Psoas muscle (tissue), 7 donors: ENCODE measurements at regions not wholly inside any gene's neighbourhood (a gene's known extent, or its start where the extent isn't known, plus 50 kb on each side); places are given as distances from the start of the nearest gene placed in this dataset.

Experiments
- ATAC-seq, 4 donors: fragments of 200-7000 bp; cut with Tn5 transposase; one replicate each; pipeline ENCODE4 v1.9.1; 2020; ENCODE audit warnings: moderate library complexity in 3 of 4, mild to moderate bottlenecking in 2 of 4
- DNase-seq, 2 donors: peaks; one replicate each; pipeline ENCODE4 v3.0.0-alpha.2; 2020
- H3K27ac ChIP-seq: fragments of 200-600 bp; one replicate; pipeline ENCODE4 v1.8.0; 2022
- H3K27me3 ChIP-seq, 3 donors: fragments of 200-600 bp in 1 of 3; one replicate each; pipeline versions ENCODE4 v1.6.1 to v1.8.0; 2013 to 2022; ENCODE audit warnings: low read length in 2 of 3, mild to moderate bottlenecking in 2 of 3, moderate library complexity in 1 of 3; ENCODE audit not compliant: insufficient read depth in 3 of 3
- H3K36me3 ChIP-seq, 2 donors: fragments of 200-600 bp in 1 of 2; one replicate each; pipeline versions ENCODE4 v1.6.1 to v1.8.0; 2013 to 2022; ENCODE audit warnings: low read depth in 1 of 2, mild to moderate bottlenecking in 1 of 2, moderate library complexity in 1 of 2; ENCODE audit not compliant: insufficient read depth in 1 of 2
- H3K4me1 ChIP-seq: fragments of 200-600 bp; one replicate; pipeline ENCODE4 v1.8.0; 2022
- H3K4me3 ChIP-seq: fragments of 200-600 bp; one replicate; pipeline ENCODE4 v1.8.0; 2022; ENCODE audit warnings: mild to moderate bottlenecking
- H3K9me3 ChIP-seq: fragments of 200-600 bp; one replicate; pipeline ENCODE4 v1.8.0; 2022
- WGBS, 3 donors: extraction: QIAGEN DNeasy Blood & Tissue Kit; methylation state at CpG; one replicate each; pipeline versions ENCODE4 v1.1.6 to v1.1.7; 2013; 5-methylcytosine and 5-hydroxymethylcytosine counted together
- intact Hi-C, 2 donors: fragments of 100-400 bp; cut with DNase I; formaldehyde crosslinking; loops; one replicate each; pipeline versions ENCODE4 v1.11.0 to v1.14.2; 2022
- TF ChIP-seq, protein P1 (sequence below): fragments of 200-600 bp; IDR thresholded peaks from one replicate; pipeline ENCODE4 v1.8.0; 2022; ENCODE audit warnings: antibody characterized with exemption
- donor health status: healthy with polysubstance abuse.
- donor health status: DM: no; HTN: no; CAD: no; lungs with moderate emphysema.
- donor health status: Bipolar disorder and iron deficiency.
- donor health status: healthy.
- donor health status: DM: yes; HTN: yes; CAD: no.
- donor health status: DM: no; HTN: no; CAD: no.
- donor health status: DM: yes; HTN: yes; CAD: no.

- H3K27me3 ChIP-seq = no peaks in the 10 kb centered on the region
- ATAC-seq = no peak
- no peaks in the 10 kb centered on the region for H3K36me3 ChIP-seq
- WGBS, 3 donors = 90 to 97% (median 96%) methylated on average over 1 of the region's 1 CpG
- intact Hi-C loops = no loop called here
- H3K4me3 ChIP-seq = no peak overlapping the region
- TF ChIP-seq, protein P1, sequence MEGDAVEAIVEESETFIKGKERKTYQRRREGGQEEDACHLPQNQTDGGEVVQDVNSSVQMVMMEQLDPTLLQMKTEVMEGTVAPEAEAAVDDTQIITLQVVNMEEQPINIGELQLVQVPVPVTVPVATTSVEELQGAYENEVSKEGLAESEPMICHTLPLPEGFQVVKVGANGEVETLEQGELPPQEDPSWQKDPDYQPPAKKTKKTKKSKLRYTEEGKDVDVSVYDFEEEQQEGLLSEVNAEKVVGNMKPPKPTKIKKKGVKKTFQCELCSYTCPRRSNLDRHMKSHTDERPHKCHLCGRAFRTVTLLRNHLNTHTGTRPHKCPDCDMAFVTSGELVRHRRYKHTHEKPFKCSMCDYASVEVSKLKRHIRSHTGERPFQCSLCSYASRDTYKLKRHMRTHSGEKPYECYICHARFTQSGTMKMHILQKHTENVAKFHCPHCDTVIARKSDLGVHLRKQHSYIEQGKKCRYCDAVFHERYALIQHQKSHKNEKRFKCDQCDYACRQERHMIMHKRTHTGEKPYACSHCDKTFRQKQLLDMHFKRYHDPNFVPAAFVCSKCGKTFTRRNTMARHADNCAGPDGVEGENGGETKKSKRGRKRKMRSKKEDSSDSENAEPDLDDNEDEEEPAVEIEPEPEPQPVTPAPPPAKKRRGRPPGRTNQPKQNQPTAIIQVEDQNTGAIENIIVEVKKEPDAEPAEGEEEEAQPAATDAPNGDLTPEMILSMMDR = no peak
- DNase-seq = no peak
- no peaks in the 10 kb centered on the region for H3K9me3 ChIP-seq
- no peaks in the 10 kb centered on the region for H3K4me1 ChIP-seq
- no peak overlapping the region for H3K27ac ChIP-seq
These were observed 226.5 kb upstream of the GAP43 start for GRCh38 chr3:115396801-115397200.

DNA sequence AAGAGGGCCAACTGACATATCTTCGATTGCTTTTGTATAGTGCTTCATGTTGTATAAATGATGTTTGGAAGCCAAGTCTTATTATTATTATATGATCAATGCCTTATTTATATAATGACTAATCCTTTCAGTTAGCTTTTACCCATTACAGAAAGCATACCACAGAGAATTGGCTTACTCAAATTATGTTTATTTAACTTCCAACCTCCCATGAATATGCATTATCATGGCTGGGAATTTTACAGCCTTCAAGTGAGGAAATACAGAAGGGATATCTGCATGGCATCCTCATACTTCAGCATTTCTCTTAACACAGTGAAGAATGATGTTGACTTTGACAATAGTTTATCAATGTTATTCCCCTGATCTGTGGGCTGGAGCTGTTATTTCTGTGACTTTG is 225.9 kb upstream of the GAP43 start:
- no peak overlapping the region for H3K4me3 ChIP-seq
- DNase-seq (no peak), ATAC-seq (no peak)
- no peaks in the 10 kb centered on the region for H3K27me3 ChIP-seq
- TF ChIP-seq, protein P1 = no peak
- H3K36me3 ChIP-seq = no peaks in the 10 kb centered on the region
- H3K9me3 ChIP-seq = no peaks in the 10 kb centered on the region
- H3K4me1 ChIP-seq = no peaks in the 10 kb centered on the region
- intact Hi-C loops = no loop called here
- H3K27ac ChIP-seq = no peak overlapping the region
- WGBS, 3 donors = 86 to 97% (median 91%) methylated on average over 1 of the region's 1 CpG

- TF ChIP-seq, protein P1 = no peak
- intact Hi-C loops = no loop called here
- Histone ChIP-seq H3K4me3 (no peak overlapping the region), H3K36me3 (no peaks in the 10 kb centered on the region), H3K27ac (no peak overlapping the region), H3K9me3 (no peaks in the 10 kb centered on the region), H3K27me3 (no peaks in the 10 kb centered on the region), H3K4me1 (no peaks in the 10 kb centered on the region)
- WGBS, 3 donors = 67 to 80% (median 76%) methylated on average over 3 of the region's 3 CpGs
- DNase-seq = no peak
- ATAC-seq = no peak
These were observed 224.8 kb upstream of the GAP43 start for GRCh38 chr3:115398506-115398905.

DNA sequence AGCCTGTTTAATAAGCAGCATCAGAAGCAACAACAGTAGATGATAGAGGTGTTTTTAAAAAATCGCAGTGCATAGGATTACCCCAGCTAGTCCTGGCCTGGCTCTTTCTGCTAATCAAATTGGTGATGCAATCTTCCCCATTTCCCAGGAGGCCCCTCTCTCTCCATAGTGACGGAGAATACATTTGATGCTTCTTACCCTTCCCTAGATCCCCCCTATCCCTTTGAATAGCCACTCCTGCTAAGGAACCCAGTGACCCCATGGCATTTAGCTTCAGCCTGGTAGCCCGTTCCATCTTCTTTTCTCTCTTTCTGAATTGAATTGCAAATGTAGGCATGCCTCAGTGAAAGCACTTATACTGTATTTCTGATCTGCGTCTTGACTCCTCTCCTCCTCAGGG is 223.6 kb upstream of the GAP43 start:
- Histone ChIP-seq H3K4me1 (no peaks in the 10 kb centered on the region), H3K27ac (no peak overlapping the region), H3K27me3 (no peaks in the 10 kb centered on the region), H3K9me3 (no peaks in the 10 kb centered on the region), H3K36me3 (no peaks in the 10 kb centered on the region), H3K4me3 (no peak overlapping the region)
- ATAC-seq (no peak), DNase-seq (no peak)
- TF ChIP-seq, protein P1 = no peak
- intact Hi-C loops = no loop called here
- WGBS, 3 donors = 85 to 90% (median 87%) methylated on average over 4 of the region's 4 CpGs

GRCh38 chr3:115401298-115401697 is 222.0 kb upstream of the GAP43 start:
- no peaks in the 10 kb centered on the region for H3K4me1 ChIP-seq
- no peaks in the 10 kb centered on the region for H3K27me3 ChIP-seq
- H3K36me3 ChIP-seq = no peaks in the 10 kb centered on the region
- H3K4me3 ChIP-seq = no peak overlapping the region
- ATAC-seq = no peak
- TF ChIP-seq, protein P1 = no peak
- intact Hi-C loops = no loop called here
- 42 to 71% (median 54%) methylated on average over 2 of the region's 2 CpGs for WGBS, 3 donors
- no peak overlapping the region for H3K27ac ChIP-seq
- no peak for DNase-seq
- no peaks in the 10 kb centered on the region for H3K9me3 ChIP-seq
